ENCODE measurements at regions not wholly inside any gene's neighbourhood (a gene's known extent, or its start where the extent isn't known, plus 50 kb on each side); places are given as distances from the start of the nearest gene placed in this dataset.

GRCh38 chr19:28426730-28427225 lies 786.2 kb downstream of the UQCRFS1 start:
- CTCF ChIA-PET: no interaction called here
- intact Hi-C loops (cut with micrococcal nuclease): no loop called here
- Histone ChIP-seq H3K4me1 (ENCODE audit: control insufficient read depth, extremely low read depth, insufficient read depth, low read length) (no peaks in the 10 kb centered on the region), H3K79me2 (ENCODE audit: control insufficient read depth, insufficient read depth, low read length) (no peaks in the 10 kb centered on the region), H3K4me3 (replicated peaks in 1 of 3; ENCODE audit: insufficient read depth in 1 of 3, low read depth in 1 of 3, low read length in 3 of 3) (no peak overlapping the region), H3K9ac (replicated peaks; ENCODE audit: extremely low read depth, insufficient read depth, low read length) (no peak overlapping the region), H4K20me1 (replicated peaks; ENCODE audit: control insufficient read depth, extremely low read depth, insufficient read depth, low read length) (no peaks in the 10 kb centered on the region), H3K36me3 (ENCODE audit: control insufficient read depth in 2 of 2, extremely low read depth in 1 of 2, insufficient read depth in 2 of 2, low read length in 2 of 2) (no peaks in the 10 kb centered on the region), H3K27me3 (ENCODE audit: control insufficient read depth in 2 of 2, insufficient read depth in 2 of 2, low read length in 2 of 2) (no peaks in the 10 kb centered on the region), H3K9me3 (replicated peaks; ENCODE audit: control insufficient read depth, insufficient read depth, low read length) (no peaks in the 10 kb centered on the region), H3K4me2 (ENCODE audit: insufficient read depth, low read length) (no peak overlapping the region), H2AFZ (ENCODE audit: low read depth, low read length) (no peak overlapping the region), H3K9me1 (replicated peaks; ENCODE audit: control insufficient read depth, extremely low read depth, insufficient read depth, low read length) (no peaks in the 10 kb centered on the region), H3K27ac (ENCODE audit: insufficient read depth, low read depth, low read length) (no peak overlapping the region)
- no peak for FAIRE-seq
- POLR2A ChIA-PET: no interaction called here
- dilution Hi-C loops (cut with MboI; ENCODE audit: extremely low pct_ligation_motif_present, low sequenced_read_pairs): no loop called here
- DNase-seq (ENCODE audit: low read depth, low spot score): no peak
- BruUV-seq (replicated peaks): no TSS peak
- TF ChIP-seq GATA2 (IDR thresholded peaks at IDR 0.05; ENCODE audit: insufficient read depth, insufficient read length, low read depth, low read length): no peak
- no peak for TF ChIP-seq MAX (IDR thresholded peaks at IDR 0.05; ENCODE audit: insufficient read depth, insufficient read length)
- TF ChIP-seq POLR2AphosphoS5 (IDR thresholded peaks at IDR 0.05; ENCODE audit: insufficient read depth, low read depth, low read length): no peak
- TF ChIP-seq, protein P1, sequence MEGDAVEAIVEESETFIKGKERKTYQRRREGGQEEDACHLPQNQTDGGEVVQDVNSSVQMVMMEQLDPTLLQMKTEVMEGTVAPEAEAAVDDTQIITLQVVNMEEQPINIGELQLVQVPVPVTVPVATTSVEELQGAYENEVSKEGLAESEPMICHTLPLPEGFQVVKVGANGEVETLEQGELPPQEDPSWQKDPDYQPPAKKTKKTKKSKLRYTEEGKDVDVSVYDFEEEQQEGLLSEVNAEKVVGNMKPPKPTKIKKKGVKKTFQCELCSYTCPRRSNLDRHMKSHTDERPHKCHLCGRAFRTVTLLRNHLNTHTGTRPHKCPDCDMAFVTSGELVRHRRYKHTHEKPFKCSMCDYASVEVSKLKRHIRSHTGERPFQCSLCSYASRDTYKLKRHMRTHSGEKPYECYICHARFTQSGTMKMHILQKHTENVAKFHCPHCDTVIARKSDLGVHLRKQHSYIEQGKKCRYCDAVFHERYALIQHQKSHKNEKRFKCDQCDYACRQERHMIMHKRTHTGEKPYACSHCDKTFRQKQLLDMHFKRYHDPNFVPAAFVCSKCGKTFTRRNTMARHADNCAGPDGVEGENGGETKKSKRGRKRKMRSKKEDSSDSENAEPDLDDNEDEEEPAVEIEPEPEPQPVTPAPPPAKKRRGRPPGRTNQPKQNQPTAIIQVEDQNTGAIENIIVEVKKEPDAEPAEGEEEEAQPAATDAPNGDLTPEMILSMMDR (IDR thresholded peaks at IDR 0.05; ENCODE audit: extremely low read depth in 1 of 2, insufficient read depth in 1 of 2, low read depth in 1 of 2, low read length in 2 of 2): no peak
- no peak for TF ChIP-seq EZH2 (IDR thresholded peaks at IDR 0.05; ENCODE audit: borderline replicate concordance, low read depth, low read length, severe bottlenecking)
- no peak for TF ChIP-seq FOS (IDR thresholded peaks at IDR 0.05; ENCODE audit: borderline replicate concordance, insufficient read depth, low read length)
- no peak for TF ChIP-seq JUN (IDR thresholded peaks at IDR 0.05; ENCODE audit: borderline replicate concordance, insufficient read depth, insufficient read length, low read depth)
- no peak for TF ChIP-seq POLR2A (IDR thresholded peaks at IDR 0.05; ENCODE audit: low read depth, low read length)
- TF ChIP-seq MYC (IDR thresholded peaks at IDR 0.05; ENCODE audit: low read depth, low read length): no peak

Measured in endothelial cell of umbilical vein (primary cell).